GM19397 (cell line): ENCODE measurements at regions not wholly inside any gene's neighbourhood (a gene's known extent, or its start where the extent isn't known, plus 50 kb on each side); places are given as distances from the start of the nearest gene placed in this dataset.
"Not testable (repeated sequence)": the region's sequence is repeated elsewhere in the genome, so short reads cannot be mapped to it uniquely, and the experiment has no call there.

Experiments
- ATAC-seq: cut with Tn5 transposase; IDR thresholded peaks from one replicate; pipeline ENCODE4 v1.9.1; 2021; ENCODE audit warnings: mild to moderate bottlenecking, moderate library complexity; ENCODE audit not compliant: unreplicated experiment

GRCh38 chr2:37569131-37569823 is 102.2 kb downstream of the CDC42EP3 start:
- ATAC-seq: no peak

- no peak for ATAC-seq
Measured at GRCh38 chr2:37569986-37570679, 101.3 kb downstream of the CDC42EP3 start.

- peak; percentile 73 for ATAC-seq
Measured at GRCh38 chr2:37570773-37571586, 100.5 kb downstream of the CDC42EP3 start.

GRCh38 chr2:37571587-37572136 is 99.8 kb downstream of the CDC42EP3 start:
- ATAC-seq: no peak

- no peak for ATAC-seq
Measured at GRCh38 chr2:37573451-37574388, 97.7 kb downstream of the CDC42EP3 start.

GRCh38 chr2:37575780-37576179 is 95.7 kb downstream of the CDC42EP3 start:
- no peak for ATAC-seq

GRCh38 chr2:37576194-37576593 is 95.2 kb downstream of the CDC42EP3 start:
- not testable (repeated sequence) for ATAC-seq

- ATAC-seq: no peak
Measured at GRCh38 chr2:37576831-37577230, 94.6 kb downstream of the CDC42EP3 start.

GRCh38 chr2:37579192-37579713 is 92.2 kb downstream of the CDC42EP3 start:
- ATAC-seq: no peak

- not testable (repeated sequence) for ATAC-seq
Measured at GRCh38 chr2:37579949-37580348, 91.5 kb downstream of the CDC42EP3 start.

- ATAC-seq: no peak
Measured at GRCh38 chr2:37581433-37581832, 90.0 kb downstream of the CDC42EP3 start.

- ATAC-seq: no peak
Measured at GRCh38 chr2:37582481-37583220, 88.8 kb downstream of the CDC42EP3 start.

GRCh38 chr2:37583402-37583801 is 88.0 kb downstream of the CDC42EP3 start:
- no peak for ATAC-seq

- no peak for ATAC-seq
Measured at GRCh38 chr2:37583867-37584266, 87.6 kb downstream of the CDC42EP3 start.

GRCh38 chr2:37585295-37585908 is 86.0 kb downstream of the CDC42EP3 start:
- no peak for ATAC-seq

GRCh38 chr2:37585982-37586621 is 85.3 kb downstream of the CDC42EP3 start:
- no peak for ATAC-seq

- ATAC-seq: no peak
Measured at GRCh38 chr2:37586663-37587317, 84.7 kb downstream of the CDC42EP3 start.

GRCh38 chr2:37587817-37588216 is 83.6 kb downstream of the CDC42EP3 start:
- no peak for ATAC-seq
